VCaP (cell line): ENCODE measurements at regions not wholly inside any gene's neighbourhood (a gene's known extent, or its start where the extent isn't known, plus 50 kb on each side); places are given as distances from the start of the nearest gene placed in this dataset.

Source experiments
- H3K27ac ChIP-seq: fragments of 450-650 bp; 2 replicates; pipeline ENCODE4 v1.5.1; 2017
- TF ChIP-seq, protein P1 (sequence below): fragments of 450-650 bp; conservative IDR thresholded peaks from 2 replicates; pipeline ENCODE4 v1.5.1; 2017; ENCODE audit warnings: mild to moderate bottlenecking, moderate library complexity

DNA sequence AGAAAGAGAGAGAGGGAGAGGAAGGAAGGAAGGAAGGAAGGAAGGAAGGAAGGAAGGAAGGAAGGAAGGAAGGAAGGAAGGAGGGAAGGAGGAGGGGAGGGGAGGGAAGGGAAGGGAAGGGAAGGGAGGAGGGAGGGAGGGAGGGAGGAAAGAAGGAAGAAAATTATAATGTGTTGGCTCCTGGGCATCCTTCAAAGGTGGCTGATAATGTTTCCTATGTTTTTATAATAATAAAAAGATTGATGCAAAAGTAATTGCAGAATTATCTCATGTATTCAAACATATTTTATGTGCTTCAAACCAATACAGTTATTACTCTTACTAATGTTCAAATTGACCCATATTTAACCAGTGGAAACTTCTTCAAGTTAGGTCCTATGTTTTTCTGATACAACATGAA is 260.9 kb downstream of the LNPK start:
- TF ChIP-seq, protein P1, sequence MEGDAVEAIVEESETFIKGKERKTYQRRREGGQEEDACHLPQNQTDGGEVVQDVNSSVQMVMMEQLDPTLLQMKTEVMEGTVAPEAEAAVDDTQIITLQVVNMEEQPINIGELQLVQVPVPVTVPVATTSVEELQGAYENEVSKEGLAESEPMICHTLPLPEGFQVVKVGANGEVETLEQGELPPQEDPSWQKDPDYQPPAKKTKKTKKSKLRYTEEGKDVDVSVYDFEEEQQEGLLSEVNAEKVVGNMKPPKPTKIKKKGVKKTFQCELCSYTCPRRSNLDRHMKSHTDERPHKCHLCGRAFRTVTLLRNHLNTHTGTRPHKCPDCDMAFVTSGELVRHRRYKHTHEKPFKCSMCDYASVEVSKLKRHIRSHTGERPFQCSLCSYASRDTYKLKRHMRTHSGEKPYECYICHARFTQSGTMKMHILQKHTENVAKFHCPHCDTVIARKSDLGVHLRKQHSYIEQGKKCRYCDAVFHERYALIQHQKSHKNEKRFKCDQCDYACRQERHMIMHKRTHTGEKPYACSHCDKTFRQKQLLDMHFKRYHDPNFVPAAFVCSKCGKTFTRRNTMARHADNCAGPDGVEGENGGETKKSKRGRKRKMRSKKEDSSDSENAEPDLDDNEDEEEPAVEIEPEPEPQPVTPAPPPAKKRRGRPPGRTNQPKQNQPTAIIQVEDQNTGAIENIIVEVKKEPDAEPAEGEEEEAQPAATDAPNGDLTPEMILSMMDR = no peak
- H3K27ac ChIP-seq = no peak overlapping the region

- no peak overlapping the region for H3K27ac ChIP-seq
- TF ChIP-seq, protein P1 = no peak
Observed at GRCh38 chr2:175737722-175738361, 264.2 kb downstream of the LNPK start.

DNA sequence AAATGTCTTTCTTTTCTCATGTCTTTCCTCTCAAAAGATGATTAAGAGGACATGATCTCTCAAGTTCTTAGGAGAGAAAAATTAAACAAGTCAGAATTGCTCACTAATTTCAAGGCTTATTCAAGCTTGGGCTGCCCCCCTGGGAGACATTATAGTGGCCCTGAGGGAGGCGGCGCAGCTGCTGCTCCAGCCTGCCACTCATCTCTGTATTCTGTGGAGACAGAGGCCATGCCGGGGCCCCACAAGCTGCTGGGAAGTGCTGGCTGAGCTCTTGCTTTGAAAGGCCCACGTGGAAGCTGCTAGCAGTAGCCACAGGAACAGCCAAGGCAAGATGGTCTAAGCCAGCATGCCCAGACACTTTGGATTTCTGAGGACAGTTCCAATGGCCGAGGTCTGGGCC is 267.4 kb downstream of the LNPK start:
- no peak overlapping the region for H3K27ac ChIP-seq
- TF ChIP-seq, protein P1 = no peak

DNA sequence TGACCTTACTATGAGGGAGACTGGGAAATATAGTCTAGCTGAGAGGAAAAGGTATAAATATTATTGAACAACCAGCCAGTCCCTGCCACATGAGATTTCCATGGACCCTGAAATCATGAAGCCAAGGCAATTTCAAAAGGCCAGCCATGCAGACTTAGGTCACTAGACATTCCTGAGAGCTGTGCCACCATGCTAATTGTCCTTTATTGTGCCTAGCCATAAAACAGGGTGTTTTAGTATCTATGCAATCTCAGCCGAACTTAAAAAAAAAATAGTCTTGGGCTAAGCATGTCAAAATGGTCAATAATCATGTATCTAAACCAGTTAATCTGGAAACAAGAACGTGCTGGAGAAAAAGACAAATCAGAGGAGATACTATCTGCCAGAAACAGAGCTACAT is 269.5 kb downstream of the LNPK start:
- TF ChIP-seq, protein P1 = no peak
- no peak overlapping the region for H3K27ac ChIP-seq

- H3K27ac ChIP-seq = no peak overlapping the region
- TF ChIP-seq, protein P1 = no peak
Observed at GRCh38 chr2:175730050-175730449, 272.0 kb downstream of the LNPK start.

- TF ChIP-seq, protein P1 = no peak
- no peak overlapping the region for H3K27ac ChIP-seq
Observed at GRCh38 chr2:175729049-175729706, 272.9 kb downstream of the LNPK start.

GRCh38 chr2:175728032-175728431 is 274.0 kb downstream of the LNPK start:
- TF ChIP-seq, protein P1 = no peak

More at GRCh38 chr2:175728032-175728431, 274.0 kb downstream of the LNPK start:
- no peak overlapping the region for H3K27ac ChIP-seq
